ENCODE measurements at regions not wholly inside any gene's neighbourhood (a gene's known extent, or its start where the extent isn't known, plus 50 kb on each side); places are given as distances from the start of the nearest gene placed in this dataset.

DNA sequence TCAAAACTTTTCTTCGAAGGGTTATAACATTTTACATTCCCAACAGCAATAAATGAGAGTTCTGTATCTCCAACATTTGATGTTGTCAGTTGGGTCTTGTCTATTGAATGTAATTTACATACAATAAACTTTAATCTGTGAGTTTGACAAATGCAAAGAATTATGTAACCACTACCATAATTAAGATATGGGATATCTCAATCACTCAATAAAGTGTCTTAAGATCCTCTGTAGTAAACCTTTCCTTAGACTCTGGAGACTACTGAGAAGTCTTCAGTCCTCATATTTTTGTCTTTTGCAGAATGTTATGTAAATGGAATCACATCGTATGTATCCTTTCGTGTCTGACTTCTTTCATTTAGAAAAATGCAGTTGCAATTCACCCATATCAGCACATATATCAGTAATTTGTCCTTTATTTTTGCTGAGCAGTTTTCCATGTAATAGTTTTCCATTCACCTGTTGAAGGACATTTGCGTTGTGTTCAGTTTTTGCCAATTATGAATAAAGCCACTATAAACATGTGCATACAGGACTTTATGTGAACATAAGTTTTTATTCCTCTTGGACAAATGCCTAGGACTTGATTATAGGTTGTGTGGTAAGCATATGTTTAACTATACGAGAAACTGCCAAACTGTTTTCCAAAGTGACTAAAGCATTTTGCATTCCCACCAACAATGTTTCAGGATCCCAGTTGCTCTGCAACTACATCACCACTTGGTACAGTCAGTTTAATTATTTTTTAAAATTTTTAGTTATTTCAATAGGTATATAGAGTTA, 784.6 kb upstream of the ZNF608 start (continued):
- TF ChIP-seq, protein P1, sequence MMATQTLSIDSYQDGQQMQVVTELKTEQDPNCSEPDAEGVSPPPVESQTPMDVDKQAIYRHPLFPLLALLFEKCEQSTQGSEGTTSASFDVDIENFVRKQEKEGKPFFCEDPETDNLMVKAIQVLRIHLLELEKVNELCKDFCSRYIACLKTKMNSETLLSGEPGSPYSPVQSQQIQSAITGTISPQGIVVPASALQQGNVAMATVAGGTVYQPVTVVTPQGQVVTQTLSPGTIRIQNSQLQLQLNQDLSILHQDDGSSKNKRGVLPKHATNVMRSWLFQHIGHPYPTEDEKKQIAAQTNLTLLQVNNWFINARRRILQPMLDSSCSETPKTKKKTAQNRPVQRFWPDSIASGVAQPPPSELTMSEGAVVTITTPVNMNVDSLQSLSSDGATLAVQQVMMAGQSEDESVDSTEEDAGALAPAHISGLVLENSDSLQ (IDR thresholded peaks at IDR 0.05) = no peak
- TF ChIP-seq, protein P2, sequence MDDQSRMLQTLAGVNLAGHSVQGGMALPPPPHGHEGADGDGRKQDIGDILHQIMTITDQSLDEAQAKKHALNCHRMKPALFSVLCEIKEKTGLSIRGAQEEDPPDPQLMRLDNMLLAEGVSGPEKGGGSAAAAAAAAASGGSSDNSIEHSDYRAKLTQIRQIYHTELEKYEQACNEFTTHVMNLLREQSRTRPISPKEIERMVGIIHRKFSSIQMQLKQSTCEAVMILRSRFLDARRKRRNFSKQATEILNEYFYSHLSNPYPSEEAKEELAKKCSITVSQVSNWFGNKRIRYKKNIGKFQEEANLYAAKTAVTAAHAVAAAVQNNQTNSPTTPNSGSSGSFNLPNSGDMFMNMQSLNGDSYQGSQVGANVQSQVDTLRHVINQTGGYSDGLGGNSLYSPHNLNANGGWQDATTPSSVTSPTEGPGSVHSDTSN (IDR thresholded peaks at IDR 0.05; ENCODE audit: insufficient replicate concordance, low read depth, low read length) = no peak
- TF ChIP-seq TBL1XR1 (IDR thresholded peaks at IDR 0.05; ENCODE audit: low read depth, low read length) = no peak

DNA sequence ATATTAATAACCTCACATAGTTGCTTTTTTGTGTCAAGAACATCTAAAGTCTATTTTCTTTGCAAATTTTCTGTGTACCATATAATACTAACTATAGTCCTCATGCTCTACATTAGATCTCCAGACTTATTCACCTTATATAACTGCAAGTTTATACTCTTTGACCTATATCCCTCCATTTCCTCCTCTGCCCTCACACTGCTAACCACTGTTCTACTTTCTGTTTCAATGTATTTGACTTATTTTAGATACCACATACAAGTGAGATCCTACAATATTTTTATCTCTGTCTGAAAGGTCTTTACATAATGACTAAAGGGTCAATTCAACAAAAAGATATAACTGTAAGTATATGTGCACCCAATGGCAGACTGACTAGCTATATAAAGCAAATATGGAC, 789.7 kb upstream of the ZNF608 start:
- Histone ChIP-seq H3K4me2 (ENCODE audit: control insufficient read depth, insufficient read depth) (no peak overlapping the region), H3K9ac (ENCODE audit: control insufficient read depth, insufficient read depth, low read length) (no peak overlapping the region), H4K20me1 (ENCODE audit: control insufficient read depth, insufficient read depth) (no peaks in the 10 kb centered on the region), H3K9me3 (replicated peaks; ENCODE audit: control insufficient read depth, insufficient read depth, low read length) (no peaks in the 10 kb centered on the region), H3K4me3 (no peak overlapping the region), H3K36me3 (ENCODE audit: control insufficient read depth in 2 of 2, insufficient read depth in 2 of 2, low read length in 1 of 2) (no peaks in the 10 kb centered on the region), H3K27ac (ENCODE audit: control insufficient read depth, insufficient read depth) (no peak overlapping the region), H3K4me1 (ENCODE audit: control insufficient read depth, insufficient read depth, low read length) (no peaks in the 10 kb centered on the region), H3K79me2 (ENCODE audit: control insufficient read depth, insufficient read depth, low read length) (no peaks in the 10 kb centered on the region), H2AFZ (ENCODE audit: control insufficient read depth, low read depth, low read length) (no peak overlapping the region), H3K27me3 (replicated peaks in 1 of 2; ENCODE audit: control insufficient read depth in 2 of 2, insufficient read depth in 2 of 2, low read length in 1 of 2) (no peaks in the 10 kb centered on the region)
- intact Hi-C loops (cut with micrococcal nuclease; ENCODE audit: unreplicated experiment) = no loop called here
- no peak for FAIRE-seq
- TF ChIP-seq BACH1 (IDR thresholded peaks at IDR 0.05; ENCODE audit: borderline replicate concordance) = no peak
- TF ChIP-seq BMI1 (IDR thresholded peaks at IDR 0.05; ENCODE audit: borderline replicate concordance) = no peak
- no peak for TF ChIP-seq NR2F1 (conservative IDR thresholded peaks at IDR 0.05)
- no TSS peak for BruUV-seq (replicated peaks)
- DNase-seq (ENCODE audit: low read depth, low spot score) = no peak
- ChIA-PET SMC1A (ENCODE audit: uncharacterized antibody, unreplicated experiment) (no interaction called here), RAD21 (ENCODE audit: unreplicated experiment) (no interaction called here), CTCF (no interaction called here), POLR2A (no interaction called here)
- in situ Hi-C loops (cut with MboI) = no loop called here
- no peak for ATAC-seq

Data from GM12878 (cell line).